ENCODE measurements at regions not wholly inside any gene's neighbourhood (a gene's known extent, or its start where the extent isn't known, plus 50 kb on each side); places are given as distances from the start of the nearest gene placed in this dataset.

DNA sequence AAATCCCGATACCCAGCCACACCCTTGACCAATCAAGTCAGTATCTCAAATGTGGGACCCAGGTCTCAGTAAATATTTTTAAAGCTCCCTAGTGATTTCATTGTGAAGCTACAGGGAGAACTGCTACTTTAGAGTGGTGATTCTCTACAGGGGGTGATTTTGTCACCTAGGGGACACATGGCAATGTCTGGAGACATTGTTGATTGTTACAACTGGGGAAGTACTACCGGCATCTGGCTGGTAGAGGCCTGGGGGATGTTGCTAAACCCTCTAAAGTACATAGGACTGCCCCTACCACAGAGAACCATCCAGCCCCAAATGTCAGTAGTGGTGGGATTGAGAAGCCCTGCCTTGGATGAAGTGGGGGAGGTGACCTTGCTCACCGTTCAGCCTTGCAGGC is 152.9 kb downstream of the RPS24 start:
- no peak for DNase-seq

DNA sequence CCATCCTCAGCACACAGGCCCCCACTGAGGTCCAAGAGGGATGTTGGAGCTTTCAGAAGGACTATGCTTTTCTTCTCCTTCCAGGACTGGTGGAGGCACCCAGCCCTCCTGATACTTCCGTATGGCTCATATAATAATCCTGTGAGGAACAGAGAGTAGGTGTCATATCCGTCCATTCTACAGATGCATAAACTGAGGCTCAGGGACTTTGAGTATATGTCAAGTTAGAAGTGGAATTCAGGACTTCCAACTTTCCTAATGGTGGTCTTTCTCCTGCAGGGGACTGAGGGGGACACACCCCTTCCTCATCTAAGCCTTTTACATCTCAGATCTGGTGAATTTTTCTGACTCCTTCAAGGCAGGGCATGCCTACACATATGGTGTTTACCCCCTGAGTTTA is 153.7 kb downstream of the RPS24 start:
- DNase-seq: no peak

DNA sequence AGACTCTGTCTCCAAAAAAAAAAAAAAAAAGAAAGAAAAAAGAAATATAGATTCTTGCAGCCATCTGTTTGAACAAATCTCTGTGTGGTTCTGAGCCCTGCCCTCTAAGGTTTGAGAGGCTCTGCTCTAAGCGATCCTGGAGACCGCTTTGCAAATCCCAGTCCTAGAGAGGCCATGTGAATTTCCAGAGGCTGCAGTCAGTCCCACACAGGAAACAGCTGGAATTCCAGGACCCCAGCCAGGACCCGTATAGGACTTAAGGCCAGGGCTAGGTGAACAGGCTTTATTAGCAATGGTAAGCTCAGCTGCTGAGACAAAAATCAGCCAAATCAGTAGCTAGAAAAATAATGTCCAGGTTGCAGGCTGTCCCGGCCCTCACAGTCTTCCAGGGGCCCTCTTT is 154.8 kb downstream of the RPS24 start:
- no peak for DNase-seq

DNA sequence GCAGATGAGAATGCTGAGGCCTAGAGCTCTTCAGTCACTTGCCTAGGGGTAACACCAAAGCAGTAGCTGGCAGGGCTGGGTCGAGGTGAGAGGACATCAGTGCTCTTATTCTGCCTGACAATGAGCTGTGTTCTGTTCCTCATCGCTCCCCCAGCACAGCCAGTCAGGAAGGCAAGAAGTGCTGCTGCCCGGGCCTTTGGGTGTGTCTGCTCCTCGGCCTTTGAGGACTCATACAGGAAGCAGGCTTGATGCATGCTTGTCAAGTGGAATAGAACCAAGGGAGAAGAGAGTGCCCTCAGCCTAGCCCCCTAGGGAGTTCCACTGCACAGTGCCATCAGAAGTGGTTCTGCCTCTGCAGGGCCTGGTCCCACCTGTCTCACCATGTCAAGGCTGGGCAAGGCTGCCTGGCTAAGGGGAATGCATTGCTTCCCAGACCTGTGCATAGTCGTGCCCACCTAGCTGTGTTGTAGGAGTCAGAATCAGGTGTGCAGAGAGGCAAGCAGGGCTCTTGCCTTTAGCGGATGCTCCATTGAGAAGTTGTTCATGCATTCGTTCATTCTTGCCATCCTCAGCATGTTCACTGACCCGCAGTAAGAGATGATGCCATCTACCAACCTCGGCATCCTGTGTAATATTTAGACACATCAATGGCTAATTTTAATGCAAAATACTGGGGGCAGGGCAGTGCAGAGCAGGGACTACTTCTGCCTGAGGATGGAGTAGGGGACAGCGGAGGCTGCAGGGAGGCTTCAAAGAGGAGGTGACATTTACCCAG is 156.6 kb downstream of the RPS24 start:
- DNase-seq: peak in 1 of 4 experiments; percentile 18

DNA sequence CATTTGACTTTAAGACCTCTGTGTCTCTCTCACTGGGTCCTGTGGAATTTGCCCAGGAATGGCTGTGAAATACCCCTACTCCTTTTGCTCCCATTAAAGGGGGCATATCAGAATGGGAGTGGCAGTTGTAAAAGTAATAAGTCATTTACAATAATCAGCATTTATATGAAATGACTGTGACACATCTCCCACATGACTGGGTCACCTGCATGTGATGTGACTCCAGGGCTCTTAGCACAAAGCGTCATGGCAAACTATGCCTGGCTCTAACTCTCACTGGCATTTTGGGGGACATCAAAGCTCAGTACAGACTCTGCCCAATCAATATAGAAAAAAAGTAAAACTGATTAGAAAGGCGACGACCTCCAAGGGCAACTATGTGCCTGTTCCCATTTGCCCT is 157.6 kb downstream of the RPS24 start:
- no peak for DNase-seq

DNA sequence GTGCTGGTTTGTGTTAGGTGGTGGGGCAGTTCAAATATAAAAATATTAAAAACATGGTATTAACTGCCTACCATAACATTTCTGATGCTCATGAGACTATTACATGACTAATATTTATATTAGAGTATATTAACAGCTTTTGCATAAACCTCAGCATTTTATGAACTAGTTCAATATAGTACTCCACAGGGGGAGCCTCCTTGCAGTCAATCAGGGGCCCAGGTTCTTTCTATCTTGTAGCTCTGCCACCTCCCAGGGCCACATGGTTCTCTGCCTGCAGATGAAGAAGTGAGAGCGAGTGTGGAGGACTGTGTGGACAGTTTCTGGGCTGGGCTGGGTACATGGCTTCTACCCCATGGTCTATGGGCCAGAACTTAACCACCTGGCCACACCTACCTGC is 159.5 kb downstream of the RPS24 start:
- no peak for DNase-seq

DNA sequence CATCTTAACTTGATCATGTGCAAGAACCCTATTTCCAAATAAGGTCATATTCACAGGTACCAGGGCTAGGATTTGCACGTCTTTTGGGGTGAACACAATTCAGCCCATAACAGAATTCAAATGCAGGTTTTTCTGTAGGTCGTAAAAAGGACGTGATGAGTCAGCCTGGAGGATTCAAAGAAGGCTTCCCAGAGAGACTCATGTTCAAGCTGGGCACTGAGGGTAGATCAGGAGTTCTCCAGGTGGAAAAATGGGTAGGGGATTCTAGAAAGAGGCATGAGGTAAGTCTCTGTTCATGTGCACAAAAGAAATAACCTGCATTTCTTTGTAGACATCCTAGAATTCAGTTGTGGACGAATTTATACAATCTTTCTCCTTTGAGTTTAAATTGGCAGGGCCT is 160.4 kb downstream of the RPS24 start:
- DNase-seq: no peak

DNA sequence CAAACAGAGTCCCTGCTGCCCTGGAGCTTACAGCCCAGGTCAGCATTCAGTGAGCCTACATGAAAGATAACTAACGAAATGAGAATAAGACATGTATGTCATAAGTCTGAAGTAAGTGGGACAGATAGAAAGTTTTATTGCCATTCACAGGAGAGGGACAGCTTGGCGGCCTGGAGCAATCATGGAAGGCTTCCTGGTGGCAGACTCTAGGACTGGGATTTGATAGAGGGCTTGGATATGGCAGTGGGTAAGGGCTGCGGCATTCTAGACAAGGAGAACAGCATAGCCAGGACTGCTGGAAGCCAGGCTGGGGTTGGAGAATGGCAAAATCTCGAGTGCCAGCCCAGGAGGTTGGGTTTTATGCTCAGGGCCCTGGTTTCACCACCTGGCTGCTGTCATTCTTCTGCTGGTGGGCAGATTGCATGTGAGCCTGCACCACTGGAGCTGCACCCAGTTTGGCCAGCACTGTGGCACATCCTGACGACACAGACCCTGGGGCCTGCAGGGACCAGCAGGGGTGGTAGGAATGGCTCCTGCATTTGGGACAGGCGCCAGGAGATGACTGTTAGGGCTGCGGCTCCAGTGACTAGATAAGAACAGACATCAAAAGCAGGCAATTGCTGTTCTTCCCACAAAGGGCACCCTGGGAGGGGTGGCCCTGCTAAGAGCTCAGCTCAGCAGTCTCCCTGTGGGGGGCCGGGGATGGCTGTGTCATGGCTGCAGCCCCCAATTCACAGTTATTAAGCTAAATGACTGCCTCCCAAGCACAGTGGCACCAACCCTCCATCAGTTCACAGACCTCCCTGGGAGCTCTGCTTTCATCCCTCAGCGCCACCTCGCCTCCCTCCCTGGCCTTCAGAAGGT is 161.1 kb downstream of the RPS24 start:
- no peak for DNase-seq

DNA sequence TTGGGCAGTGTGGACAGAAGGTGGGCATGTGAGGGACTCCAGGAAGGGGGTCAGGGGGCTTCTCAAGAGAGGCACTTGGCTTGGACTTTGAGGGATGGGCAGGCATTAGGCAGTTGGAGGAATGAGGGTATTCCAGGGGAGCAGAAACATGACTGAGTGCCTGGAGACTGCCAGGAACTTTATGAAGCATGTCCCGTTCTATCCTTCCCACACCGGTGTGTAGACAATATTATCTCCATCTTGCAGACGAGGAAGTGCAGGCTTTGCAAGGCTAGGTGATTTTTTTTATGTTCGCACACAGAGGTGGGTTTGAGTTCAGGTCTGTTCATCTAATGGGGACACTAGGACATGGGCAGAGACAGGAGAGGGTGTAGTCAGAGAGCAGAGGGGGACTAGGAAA is 162.7 kb downstream of the RPS24 start:
- DNase-seq: no peak

DNA sequence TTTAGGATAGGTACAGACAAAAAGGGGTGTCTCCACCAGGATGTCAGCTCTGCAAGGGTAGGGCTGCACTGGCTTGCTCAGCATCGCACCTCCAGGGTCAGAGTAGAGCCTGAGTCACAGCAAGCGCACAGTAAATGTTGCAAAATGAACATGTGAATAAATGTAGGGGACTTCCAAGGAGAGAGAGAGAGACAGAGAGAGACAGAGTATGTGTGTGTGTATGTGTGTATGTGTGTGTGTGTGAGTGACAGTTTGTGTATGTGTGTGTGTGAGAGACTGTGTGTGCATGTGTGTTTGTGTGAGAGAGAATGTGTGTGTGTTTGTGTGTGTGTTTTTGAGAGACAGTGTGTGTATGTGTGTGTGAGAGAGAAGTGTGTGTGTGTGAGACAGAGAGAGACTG is 163.3 kb downstream of the RPS24 start:
- DNase-seq: peak in 2 of 4 experiments; percentile 30 to 32

DNA sequence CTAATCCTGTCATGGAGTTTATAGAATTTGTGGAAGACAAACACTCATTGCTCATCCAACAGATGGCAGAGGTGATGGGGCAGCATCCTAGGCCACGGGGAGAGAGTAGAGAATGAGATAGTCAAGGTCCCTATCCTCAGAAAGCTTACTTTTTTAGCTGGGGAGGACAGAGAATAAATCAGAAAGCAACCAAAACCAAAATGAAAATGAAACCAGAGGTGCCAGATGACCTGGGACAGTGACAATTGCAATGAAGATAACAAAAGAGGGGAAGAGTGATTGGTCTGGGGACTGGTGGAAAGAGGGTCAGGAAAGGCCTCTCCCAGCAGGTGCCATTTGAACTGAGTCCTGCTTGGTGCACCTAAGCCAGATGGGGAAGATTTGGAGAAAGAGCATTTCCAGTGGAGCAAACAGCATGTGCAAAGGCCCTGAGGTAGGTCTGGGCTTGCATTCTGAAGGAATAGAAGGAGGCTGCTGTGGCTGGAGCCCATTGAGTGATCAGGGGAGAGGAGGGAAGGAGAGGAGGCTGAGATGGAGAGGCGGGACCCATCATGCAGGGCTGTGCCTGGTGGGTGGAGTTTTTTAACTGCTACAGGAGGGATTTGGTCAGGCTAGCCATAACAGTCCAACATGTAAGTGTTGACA is 164.1 kb downstream of the RPS24 start:
- DNase-seq: no peak

DNA sequence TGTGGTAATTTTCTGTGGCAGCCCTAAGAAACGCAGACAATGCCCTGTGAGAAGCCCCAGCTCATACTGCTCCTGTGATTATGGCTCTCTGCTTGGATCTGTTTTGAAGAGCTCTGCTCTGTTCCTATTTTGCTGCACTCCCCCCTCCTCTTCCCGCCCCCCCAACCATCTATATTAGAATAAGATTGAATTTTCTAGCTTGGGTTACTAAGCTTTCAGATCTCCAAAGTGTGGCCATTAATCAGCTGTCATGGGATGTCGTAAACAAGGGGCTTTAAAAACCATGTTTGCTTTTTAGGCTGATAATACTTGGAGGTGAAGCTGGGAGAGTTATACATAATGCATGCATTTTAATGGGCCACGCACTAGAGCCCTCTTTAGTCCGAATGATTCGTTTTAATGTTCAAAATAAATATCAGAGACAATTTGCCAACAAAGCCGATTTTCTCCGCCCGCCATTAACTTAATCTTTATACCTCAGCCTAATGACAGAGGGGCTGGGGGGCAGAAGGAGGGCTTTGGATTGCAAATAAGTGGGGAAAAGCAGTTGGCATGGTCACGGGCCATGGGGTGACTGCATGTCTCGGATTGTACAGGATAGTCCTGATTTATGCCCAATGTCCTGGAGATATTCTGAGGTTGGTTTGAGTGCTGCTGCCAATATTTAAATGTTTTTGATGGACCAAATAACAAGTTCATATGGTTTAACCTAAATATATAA is 165.5 kb downstream of the RPS24 start:
- DNase-seq: no peak

DNA sequence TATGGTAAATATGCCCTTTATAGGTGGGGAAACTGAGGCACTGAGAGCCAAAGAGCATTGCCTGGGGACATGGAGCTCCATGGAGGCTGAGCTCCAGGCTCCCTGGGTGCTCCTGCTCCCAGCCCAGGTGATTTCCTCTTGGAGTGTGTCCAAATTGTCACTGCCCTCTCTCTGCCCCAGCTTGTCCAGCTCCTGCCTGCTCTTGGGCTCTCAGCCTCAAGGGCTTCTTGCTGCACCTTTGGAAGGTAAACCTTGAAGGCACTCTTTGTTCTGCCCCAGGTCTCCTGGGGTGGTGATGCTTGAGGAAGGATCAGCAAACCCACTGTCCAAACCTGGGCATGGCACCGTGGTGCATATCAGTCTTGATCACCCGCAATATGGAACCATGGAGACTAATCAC is 166.1 kb downstream of the RPS24 start:
- no peak for DNase-seq

DNA sequence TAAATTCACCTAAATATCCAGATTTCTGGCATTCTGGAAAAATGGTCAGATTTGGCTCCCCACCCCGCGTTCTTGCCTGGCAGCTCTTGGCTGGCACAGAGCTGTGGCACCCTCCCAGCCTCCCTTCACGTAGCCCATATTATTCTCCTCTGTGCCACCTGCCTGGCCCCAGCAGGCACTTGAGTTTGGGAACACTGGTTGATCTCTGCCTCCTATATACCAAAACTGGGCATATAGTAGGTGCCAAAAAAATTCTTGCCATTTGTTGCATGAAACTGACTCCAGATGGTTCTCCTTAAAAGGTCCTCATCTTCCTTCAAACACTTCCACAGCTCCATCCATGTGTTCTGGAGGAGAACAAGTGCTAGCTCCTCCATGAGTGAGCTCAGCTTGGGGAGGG is 167.0 kb downstream of the RPS24 start:
- no peak for DNase-seq

DNA sequence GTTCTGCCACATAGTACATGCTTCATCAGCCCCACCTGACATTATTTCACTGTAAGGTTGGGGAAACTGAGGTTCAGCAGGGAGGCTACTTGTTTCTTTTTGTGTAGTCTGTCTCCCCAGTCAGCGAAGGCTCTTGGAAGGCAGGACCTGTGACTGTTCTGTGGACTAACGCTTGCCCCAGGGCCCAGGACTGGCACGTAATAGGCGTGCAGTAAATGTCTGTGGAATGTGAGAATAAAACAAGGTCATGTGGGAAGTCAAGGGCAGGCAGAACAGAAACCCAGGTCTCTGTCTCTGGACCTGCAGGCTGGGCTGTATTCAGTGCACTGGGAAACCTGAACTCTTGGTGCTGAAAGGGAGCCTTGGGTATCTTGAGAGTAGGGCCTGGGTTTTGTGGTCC is 168.7 kb downstream of the RPS24 start:
- no peak for DNase-seq

DNA sequence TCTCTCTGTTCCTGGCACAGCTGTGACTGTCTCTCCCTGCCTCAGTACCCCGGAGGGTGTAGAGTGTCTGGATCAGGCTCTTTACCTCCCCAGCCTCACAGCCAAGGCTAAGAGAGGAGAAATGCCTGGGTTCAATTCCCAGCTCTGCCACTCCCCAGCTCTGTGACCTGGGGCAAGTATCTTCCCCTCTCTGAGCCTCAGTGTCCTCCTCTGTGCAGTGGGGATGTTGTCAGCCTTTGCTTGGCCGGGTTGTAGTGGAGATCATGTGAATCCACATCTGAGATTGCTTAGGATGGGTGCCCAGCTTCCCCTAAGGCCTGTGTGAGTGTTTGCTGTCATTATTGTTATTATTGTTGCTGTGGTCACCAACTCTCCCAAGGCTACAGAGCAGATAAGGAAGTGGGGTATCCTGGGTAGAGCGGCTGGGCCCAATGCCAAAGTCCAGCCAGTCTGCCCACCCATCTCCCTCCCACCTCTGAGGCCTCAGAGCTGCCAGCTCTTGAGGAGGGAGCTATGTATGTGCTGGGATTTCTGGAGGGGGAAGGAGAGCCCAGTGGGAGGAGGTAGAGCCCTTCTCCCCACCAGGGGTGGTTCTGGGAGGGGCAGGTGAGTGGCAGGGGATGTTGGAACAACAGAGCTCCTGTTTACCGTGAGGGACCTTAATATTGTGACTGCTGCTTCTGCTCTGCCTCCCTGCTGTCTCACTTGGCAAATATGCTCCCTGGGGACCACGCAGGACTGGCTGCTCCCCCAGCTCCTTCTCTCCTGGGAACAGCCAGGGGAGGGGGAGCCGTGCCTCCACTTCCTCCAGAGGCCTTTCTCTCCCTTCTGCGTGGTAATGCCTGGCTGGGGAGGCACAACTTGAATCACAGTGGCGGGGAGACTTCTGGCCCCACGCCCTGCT is 170.5 kb downstream of the RPS24 start:
- peak; percentile 70 to 92 (median 82) for DNase-seq

DNA sequence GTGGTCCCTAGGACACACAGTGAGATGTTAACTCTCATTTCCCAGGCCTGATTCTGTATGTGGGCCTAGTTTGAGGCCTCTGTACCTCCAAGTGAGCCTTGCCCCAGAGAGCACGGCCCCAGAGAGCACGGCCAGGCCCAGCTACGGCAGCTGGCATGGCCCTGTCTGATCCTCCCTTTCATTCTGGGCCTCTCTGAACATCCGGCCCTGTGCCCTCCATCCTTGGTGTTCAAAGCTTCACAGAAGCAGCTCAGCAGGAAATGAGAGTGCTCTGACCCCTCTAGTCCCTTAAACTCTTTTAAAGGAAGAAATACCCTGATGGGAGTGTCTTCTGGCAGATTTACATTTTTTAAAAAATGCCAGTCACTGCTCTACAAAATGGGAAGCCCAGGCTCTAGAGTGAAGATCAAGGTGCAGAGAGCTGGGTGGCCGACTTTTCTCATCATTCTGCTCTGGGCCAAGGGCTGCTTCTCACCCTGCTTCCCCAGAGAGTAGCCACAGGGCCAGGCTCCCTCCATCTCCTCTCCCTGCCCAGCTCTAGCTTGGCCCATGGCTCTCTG is 171.9 kb downstream of the RPS24 start:
- peak in 2 of 4 experiments; percentile 30 to 44 for DNase-seq

DNA sequence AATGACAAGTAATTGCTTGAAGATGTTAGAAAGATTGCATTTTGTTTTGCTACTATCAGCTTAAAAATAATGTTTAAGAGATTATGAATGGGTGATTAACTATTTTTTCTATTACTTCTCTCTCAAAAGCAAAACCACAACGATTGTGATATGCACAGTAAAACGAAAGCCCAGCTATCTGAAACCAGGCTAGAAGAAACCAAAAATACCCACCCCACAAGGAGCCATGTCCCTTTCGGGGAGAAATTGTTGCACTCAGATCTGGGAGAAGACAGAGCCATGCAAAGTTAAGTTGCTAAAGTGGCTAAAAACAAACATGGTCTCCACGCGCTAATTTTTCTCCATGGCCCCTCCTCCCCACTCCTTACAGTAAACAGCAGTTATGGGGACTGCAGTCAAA is 173.6 kb downstream of the RPS24 start:
- no peak for DNase-seq

DNA sequence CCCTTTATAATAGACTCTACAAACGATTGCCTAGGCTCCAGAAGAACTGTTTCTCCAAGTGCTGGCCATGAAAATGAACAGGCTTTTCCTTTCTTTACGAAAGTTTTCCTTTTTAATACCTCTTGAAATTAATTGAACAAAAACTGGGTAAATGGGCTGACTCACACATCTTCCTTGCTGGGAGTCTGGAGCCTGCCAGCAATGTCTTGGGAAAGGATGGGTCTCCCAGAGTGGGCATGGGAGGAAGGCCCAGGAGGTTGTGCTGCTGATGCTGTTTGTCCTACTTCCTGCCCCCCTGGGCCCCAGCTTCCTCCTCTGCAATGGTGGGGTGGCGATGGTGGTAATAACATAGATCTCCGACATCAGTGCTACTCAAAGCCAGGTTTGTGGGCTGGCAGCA is 174.1 kb downstream of the RPS24 start:
- DNase-seq: no peak

DNA sequence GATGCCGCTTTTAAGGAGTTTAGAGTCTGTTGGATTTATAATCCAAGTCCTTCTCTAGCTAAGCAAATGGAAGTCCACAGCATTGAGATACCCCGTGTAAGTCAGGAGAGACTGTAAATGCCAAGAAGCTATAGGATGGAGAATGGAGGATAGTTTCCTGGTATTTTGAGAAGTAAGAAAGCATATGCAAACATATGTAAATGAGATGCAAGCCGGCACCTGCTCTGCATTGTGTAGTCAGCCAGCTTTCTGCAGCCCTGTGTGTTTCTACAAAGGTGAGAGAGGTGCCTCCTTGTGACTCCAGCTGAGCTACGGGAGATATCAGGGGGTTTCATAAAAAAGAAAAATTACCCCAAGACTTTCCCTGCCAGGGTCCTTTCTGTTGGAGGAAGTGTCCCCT is 176.3 kb downstream of the RPS24 start:
- DNase-seq: no peak

DNA sequence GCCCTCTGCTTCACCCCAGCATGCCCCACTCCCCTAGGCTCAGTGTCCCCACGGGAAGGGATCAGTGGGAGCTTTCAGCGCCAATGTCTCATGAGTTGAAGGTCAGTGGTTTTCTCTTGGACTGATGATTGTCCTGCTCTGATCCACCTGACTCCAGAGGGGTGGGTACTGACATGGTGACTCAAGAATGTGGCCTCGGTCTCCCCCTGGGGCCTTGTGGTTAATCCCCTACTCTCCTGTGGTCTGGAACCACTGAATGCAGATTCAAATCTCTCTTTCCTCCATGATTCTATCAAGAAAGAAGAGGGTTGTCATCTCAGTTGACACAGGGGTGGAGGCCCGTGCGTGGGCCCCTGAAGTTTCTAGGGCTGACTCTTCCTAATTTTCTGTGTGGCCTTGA is 176.9 kb downstream of the RPS24 start:
- no peak for DNase-seq

Data from suppressor macrophage (primary cell).